HG02885 (cell line): ENCODE measurements at regions not wholly inside any gene's neighbourhood (a gene's known extent, or its start where the extent isn't known, plus 50 kb on each side); places are given as distances from the start of the nearest gene placed in this dataset.
A peak's percentile ranks its signal among the peaks of the same experiment; 100 is the strongest.
"Not testable (repeated sequence)": the region's sequence is repeated elsewhere in the genome, so short reads cannot be mapped to it uniquely, and the experiment has no call there.

Source experiments
- ATAC-seq: cut with Tn5 transposase; IDR thresholded peaks from one replicate; pipeline ENCODE4 v1.9.1; 2021; ENCODE audit warnings: mild to moderate bottlenecking; ENCODE audit not compliant: unreplicated experiment, poor library complexity

- no peak for ATAC-seq
These were observed 1633.9 kb downstream of the GRIK2 start for GRCh38 chr6:103027271-103027931.

GRCh38 chr6:103018426-103018825 lies 1624.9 kb downstream of the GRIK2 start:
- no peak for ATAC-seq

- no peak for ATAC-seq
These were observed 1624.4 kb downstream of the GRIK2 start for GRCh38 chr6:103017878-103018277.

GRCh38 chr6:103011605-103012004 lies 1618.1 kb downstream of the GRIK2 start:
- ATAC-seq: no peak

GRCh38 chr6:103002282-103002681 lies 1608.8 kb downstream of the GRIK2 start:
- no peak for ATAC-seq

GRCh38 chr6:103001724-103002123 lies 1608.2 kb downstream of the GRIK2 start:
- ATAC-seq: no peak

GRCh38 chr6:103000688-103001087 lies 1607.2 kb downstream of the GRIK2 start:
- no peak for ATAC-seq

GRCh38 chr6:102995491-102995890 lies 1602.0 kb downstream of the GRIK2 start:
- no peak for ATAC-seq

GRCh38 chr6:102994866-102995265 lies 1601.4 kb downstream of the GRIK2 start:
- no peak for ATAC-seq

GRCh38 chr6:102986086-102986485 lies 1592.6 kb downstream of the GRIK2 start:
- ATAC-seq: peak; percentile 70

- no peak for ATAC-seq
These were observed 1590.8 kb downstream of the GRIK2 start for GRCh38 chr6:102984357-102984756.

GRCh38 chr6:102981490-102982015 lies 1588.0 kb downstream of the GRIK2 start:
- ATAC-seq: no peak

GRCh38 chr6:102980951-102981350 lies 1587.4 kb downstream of the GRIK2 start:
- no peak for ATAC-seq

- no peak for ATAC-seq
These were observed 1568.4 kb downstream of the GRIK2 start for GRCh38 chr6:102961902-102962301.

- no peak for ATAC-seq
These were observed 1557.5 kb downstream of the GRIK2 start for GRCh38 chr6:102950967-102951366.

GRCh38 chr6:102944475-102944874 lies 1551.0 kb downstream of the GRIK2 start:
- no peak for ATAC-seq

GRCh38 chr6:102942206-102942605 lies 1548.7 kb downstream of the GRIK2 start:
- ATAC-seq: no peak

- ATAC-seq: no peak
These were observed 1543.5 kb downstream of the GRIK2 start for GRCh38 chr6:102936959-102937358.

- ATAC-seq: no peak
These were observed 1534.6 kb downstream of the GRIK2 start for GRCh38 chr6:102928109-102928508.

GRCh38 chr6:102918161-102918560 lies 1524.7 kb downstream of the GRIK2 start:
- no peak for ATAC-seq

GRCh38 chr6:102911571-102911970 lies 1518.1 kb downstream of the GRIK2 start:
- no peak for ATAC-seq

GRCh38 chr6:102910701-102911139 lies 1517.2 kb downstream of the GRIK2 start:
- not testable (repeated sequence) for ATAC-seq
